Fibroblast of lung (primary cell): ENCODE measurements at regions not wholly inside any gene's neighbourhood (a gene's known extent, or its start where the extent isn't known, plus 50 kb on each side); places are given as distances from the start of the nearest gene placed in this dataset.

ENCODE experiments used
- DNase-seq, 2 donors: peaks; one replicate each; pipeline versions ENCODE4 v3.0.0 to v3.0.0-alpha.2; 2010; ENCODE audit warnings: low read depth in 2 of 2
- H2AFZ ChIP-seq: 2 replicates; pipeline ENCODE4 v1.5.1; 2012; ENCODE audit warnings: low read length, control low read depth, inconsistent platforms
- H3K27ac ChIP-seq: 2 replicates; pipeline ENCODE4 v1.5.1; 2011; ENCODE audit warnings: low read length, control low read depth; ENCODE audit not compliant: insufficient read depth
- H3K27me3 ChIP-seq: 2 replicates; pipeline ENCODE4 v1.5.1; 2011; ENCODE audit warnings: mild to moderate bottlenecking, low read length; ENCODE audit not compliant: control insufficient read depth, insufficient read depth
- H3K36me3 ChIP-seq: 2 replicates; pipeline ENCODE4 v1.5.1; 2011; ENCODE audit warnings: low read length; ENCODE audit not compliant: control insufficient read depth, insufficient read depth
- H3K4me1 ChIP-seq: 2 replicates; pipeline ENCODE4 v1.5.1; 2011; ENCODE audit warnings: low read length; ENCODE audit not compliant: control insufficient read depth, insufficient read depth; ENCODE audit errors: extremely low read depth
- H3K4me2 ChIP-seq: 2 replicates; pipeline ENCODE4 v1.5.1; 2011; ENCODE audit warnings: low read length, control low read depth; ENCODE audit not compliant: insufficient read depth; ENCODE audit errors: extremely low read depth
- H3K4me3 ChIP-seq, 4 experiments: fragments of 200-600 bp in 1 of 4; sonication (generic) in 1 of 4; replicated peaks in 1 of 4; 2 replicates each; pipeline ENCODE4 v1.5.1; 2011 to 2016; ENCODE audit warnings: low read length in 4 of 4, low read depth in 3 of 4, mild to moderate bottlenecking in 3 of 4, control low read depth in 2 of 4, inconsistent platforms in 1 of 4, mixed read lengths in 1 of 4; ENCODE audit not compliant: insufficient read depth in 1 of 4; ENCODE audit errors: control extremely low read depth in 1 of 4
- H3K79me2 ChIP-seq: 2 replicates; pipeline ENCODE4 v1.5.1; 2012; ENCODE audit warnings: mild to moderate bottlenecking, low read length, inconsistent platforms; ENCODE audit not compliant: control insufficient read depth, insufficient read depth
- H3K9ac ChIP-seq: 2 replicates; pipeline ENCODE4 v1.5.1; 2011; ENCODE audit warnings: mild to moderate bottlenecking, low read length, control low read depth; ENCODE audit not compliant: insufficient read depth
- H3K9me3 ChIP-seq: 2 replicates; pipeline ENCODE4 v1.5.1; 2012; ENCODE audit warnings: low read depth, low read length; ENCODE audit not compliant: control insufficient read depth, insufficient read depth
- H4K20me1 ChIP-seq: 2 replicates; pipeline ENCODE4 v1.5.1; 2011; ENCODE audit warnings: low read length; ENCODE audit not compliant: control insufficient read depth, insufficient read depth; ENCODE audit errors: extremely low read depth
- CTCF ChIP-seq, 2 donors: IDR thresholded peaks in 1 of 2; conservative IDR thresholded peaks in 1 of 2; 1 replicate in 1 of 2; 2 replicates in 1 of 2; pipeline ENCODE4 v1.5.1; 2011 to 2012; ENCODE audit warnings: low read length in 2 of 2, control low read depth in 1 of 2, inconsistent platforms in 1 of 2, low read depth in 1 of 2, mild to moderate bottlenecking in 1 of 2
- EZH2 ChIP-seq: IDR thresholded peaks from 2 replicates; pipeline ENCODE4 v1.5.1; 2012; ENCODE audit warnings: low read length, control low read depth, mild to moderate bottlenecking; ENCODE audit errors: missing control alignments

GRCh38 chr20:39253051-39253755, 291.1 kb downstream of the DHX35 start:
- no peak for TF ChIP-seq CTCF (conservative IDR thresholded peaks at IDR 0.05 in 1 of 2, IDR thresholded peaks at IDR 0.05 in 1 of 2; ENCODE audit: low read depth in 1 of 2, low read length in 2 of 2)
- Histone ChIP-seq H3K36me3 (no peaks in the 10 kb centered on the region), H2AFZ (no peak overlapping the region), H3K4me2 (no peak overlapping the region), H3K9me3 (no peaks in the 10 kb centered on the region), H3K79me2 (no peaks in the 10 kb centered on the region), H4K20me1 (no peaks in the 10 kb centered on the region), H3K27me3 (no peaks in the 10 kb centered on the region), H3K4me1 (no peaks in the 10 kb centered on the region), H3K4me3 (no peak overlapping the region), H3K27ac (no peak overlapping the region), H3K9ac (no peak overlapping the region)
- no peak for DNase-seq

- Histone ChIP-seq H3K79me2 (no peaks in the 10 kb centered on the region), H3K27me3 (no peaks in the 10 kb centered on the region), H3K36me3 (no peaks in the 10 kb centered on the region), H2AFZ (no peak overlapping the region), H3K4me2 (no peak overlapping the region), H3K9me3 (no peaks in the 10 kb centered on the region), H3K4me1 (no peaks in the 10 kb centered on the region), H3K4me3 (no peak overlapping the region), H4K20me1 (no peaks in the 10 kb centered on the region), H3K9ac (no peak overlapping the region), H3K27ac (no peak overlapping the region)
- TF ChIP-seq CTCF (conservative IDR thresholded peaks at IDR 0.05 in 1 of 2, IDR thresholded peaks at IDR 0.05 in 1 of 2; ENCODE audit: low read depth in 1 of 2, low read length in 2 of 2) (no peak), EZH2 (no peak)
- no peak for DNase-seq
Measured at GRCh38 chr20:39252035-39252434, 289.9 kb downstream of the DHX35 start.

- H3K4me2 ChIP-seq: no peak overlapping the region
Measured at GRCh38 chr20:39249798-39250197, 287.7 kb downstream of the DHX35 start.

More at GRCh38 chr20:39249798-39250197, 287.7 kb downstream of the DHX35 start:
- Histone ChIP-seq H3K4me3 (no peak overlapping the region), H4K20me1 (no peaks in the 10 kb centered on the region), H3K79me2 (no peaks in the 10 kb centered on the region), H3K9me3 (no peaks in the 10 kb centered on the region), H3K36me3 (no peaks in the 10 kb centered on the region), H3K4me1 (no peaks in the 10 kb centered on the region), H3K27me3 (no peaks in the 10 kb centered on the region), H3K27ac (no peak overlapping the region), H2AFZ (no peak overlapping the region), H3K9ac (no peak overlapping the region)
- DNase-seq: no peak
- TF ChIP-seq EZH2: no peak
- TF ChIP-seq CTCF (conservative IDR thresholded peaks at IDR 0.05 in 1 of 2, IDR thresholded peaks at IDR 0.05 in 1 of 2; ENCODE audit: low read depth in 1 of 2, low read length in 2 of 2): no peak
